ENCODE measurements at regions not wholly inside any gene's neighbourhood (a gene's known extent, or its start where the extent isn't known, plus 50 kb on each side); places are given as distances from the start of the nearest gene placed in this dataset.

- TF ChIP-seq GMEB1 (CRISPR knock-in tag; IDR thresholded peaks at IDR 0.05) (no peak), NRF1 (conservative IDR thresholded peaks at IDR 0.05 in 1 of 2, IDR thresholded peaks at IDR 0.05 in 1 of 2) (no peak), AFF1 (IDR thresholded peaks at IDR 0.05; ENCODE audit: low read depth in 1 of 2, partially characterized antibody in 2 of 2) (no peak), ZC3H8 (IDR thresholded peaks at IDR 0.05) (no peak), E2F3 (CRISPR knock-in tag; IDR thresholded peaks at IDR 0.05) (no peak), HOMEZ (CRISPR knock-in tag; IDR thresholded peaks at IDR 0.05) (no peak), PBX2 (CRISPR knock-in tag; IDR thresholded peaks at IDR 0.05; ENCODE audit: low read depth) (no peak), PBX2 (tag; conservative IDR thresholded peaks at IDR 0.05; ENCODE audit: low read depth) (no peak), ARID3A (IDR thresholded peaks at IDR 0.05; ENCODE audit: borderline replicate concordance, low read depth, low read length) (no peak), DLX4 (CRISPR knock-in tag; IDR thresholded peaks at IDR 0.05) (no peak), RBM15 (IDR thresholded peaks at IDR 0.05; ENCODE audit: insufficient read depth, low read length) (no peak), CEBPG (CRISPR knock-in tag; IDR thresholded peaks at IDR 0.05) (no peak), CEBPG (tag; conservative IDR thresholded peaks at IDR 0.05 in 1 of 2, IDR thresholded peaks at IDR 0.05 in 1 of 2) (no peak)
Observed at GRCh38 chr15:93389211-93389610, 300.2 kb upstream of the RGMA start (continued).

Measured in K562 (cell line).